ENCODE measurements at regions not wholly inside any gene's neighbourhood (a gene's known extent, or its start where the extent isn't known, plus 50 kb on each side); places are given as distances from the start of the nearest gene placed in this dataset.

- H3K4me3 Mint-ChIP-seq, result no peak overlapping the region
- H3K36me3 Mint-ChIP-seq (ENCODE audit: low read depth), result no peaks in the 10 kb centered on the region
- no peaks in the 10 kb centered on the region for H3K4me1 Mint-ChIP-seq
- DNase-seq (ENCODE audit: low read depth, low spot score), result no peak
- H3K27ac Mint-ChIP-seq (ENCODE audit: unreplicated experiment), result no peak overlapping the region
- H3K27me3 Mint-ChIP-seq (ENCODE audit: low read depth), result peaks cover 27% of the 10 kb centered on the region
- no peak for TF ChIP-seq CTCF (conservative IDR thresholded peaks at IDR 0.05)
- no peaks in the 10 kb centered on the region for H3K9me3 Mint-ChIP-seq
Measured at GRCh38 chr17:36683387-36683786, 82.0 kb downstream of the MRM1 start.

- Mint-ChIP-seq H3K4me1 (no peaks in the 10 kb centered on the region), H3K9me3 (no peaks in the 10 kb centered on the region), H3K27ac (ENCODE audit: unreplicated experiment) (no peak overlapping the region), H3K4me3 (no peak overlapping the region), H3K27me3 (ENCODE audit: low read depth) (peaks cover 34% of the 10 kb centered on the region), H3K36me3 (ENCODE audit: low read depth) (no peaks in the 10 kb centered on the region)
- no peak for TF ChIP-seq CTCF (conservative IDR thresholded peaks at IDR 0.05)
- DNase-seq (ENCODE audit: low read depth, low spot score), result no peak
Measured at GRCh38 chr17:36684134-36684533, 82.8 kb downstream of the MRM1 start.

GRCh38 chr17:36686123-36686669 lies 84.8 kb downstream of the MRM1 start:
- Mint-ChIP-seq H3K36me3 (ENCODE audit: low read depth) (no peaks in the 10 kb centered on the region), H3K27me3 (ENCODE audit: low read depth) (peaks cover 51% of the 10 kb centered on the region), H3K9me3 (no peaks in the 10 kb centered on the region), H3K4me3 (no peak overlapping the region), H3K27ac (ENCODE audit: unreplicated experiment) (no peak overlapping the region), H3K4me1 (no peaks in the 10 kb centered on the region)
- no peak for TF ChIP-seq CTCF (conservative IDR thresholded peaks at IDR 0.05)
- DNase-seq (ENCODE audit: low read depth, low spot score), result no peak

- Mint-ChIP-seq H3K9me3 (no peaks in the 10 kb centered on the region), H3K27ac (ENCODE audit: unreplicated experiment) (no peak overlapping the region), H3K4me1 (no peaks in the 10 kb centered on the region), H3K27me3 (ENCODE audit: low read depth) (peaks cover 65% of the 10 kb centered on the region), H3K4me3 (no peak overlapping the region), H3K36me3 (ENCODE audit: low read depth) (no peaks in the 10 kb centered on the region)
- no peak for TF ChIP-seq CTCF (conservative IDR thresholded peaks at IDR 0.05)
- DNase-seq (ENCODE audit: low read depth, low spot score), result no peak
Measured at GRCh38 chr17:36687736-36688135, 86.4 kb downstream of the MRM1 start.

- no peak overlapping the region for H3K4me3 Mint-ChIP-seq
- no peaks in the 10 kb centered on the region for H3K4me1 Mint-ChIP-seq
- H3K27ac Mint-ChIP-seq (ENCODE audit: unreplicated experiment), result no peak overlapping the region
- no peaks in the 10 kb centered on the region for H3K36me3 Mint-ChIP-seq (ENCODE audit: low read depth)
- peaks cover 78% of the 10 kb centered on the region for H3K27me3 Mint-ChIP-seq (ENCODE audit: low read depth)
- H3K9me3 Mint-ChIP-seq, result no peaks in the 10 kb centered on the region
- DNase-seq (ENCODE audit: low read depth, low spot score), result no peak
- TF ChIP-seq CTCF (conservative IDR thresholded peaks at IDR 0.05), result no peak
Measured at GRCh38 chr17:36689089-36689667, 87.8 kb downstream of the MRM1 start.

Measured in neural crest cell (in vitro differentiated cells).